ENCODE measurements at regions not wholly inside any gene's neighbourhood (a gene's known extent, or its start where the extent isn't known, plus 50 kb on each side); places are given as distances from the start of the nearest gene placed in this dataset.

DNA sequence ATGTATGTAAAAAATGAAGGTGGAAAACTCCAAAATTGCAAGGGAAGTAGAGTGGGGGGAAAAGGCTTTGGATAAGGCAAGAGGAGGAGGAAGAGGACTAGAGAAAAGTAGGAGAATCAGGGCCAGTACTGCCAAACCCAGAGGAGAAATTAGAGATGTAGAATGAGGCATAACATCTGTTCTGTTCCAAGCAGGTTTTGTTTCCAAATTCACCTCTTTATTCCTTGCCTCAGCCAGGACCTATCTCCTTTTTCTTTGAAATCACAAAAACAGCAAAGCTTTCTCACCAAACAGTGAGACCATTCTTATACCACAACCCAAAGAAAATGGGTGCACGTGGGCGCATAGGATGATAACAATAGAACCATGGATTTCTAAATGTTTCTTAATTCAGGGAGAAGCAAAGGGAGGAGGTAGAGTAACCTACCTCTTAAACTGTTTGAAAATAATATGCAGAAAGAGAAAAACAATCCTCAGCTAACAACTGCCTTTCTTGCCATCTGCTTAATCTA, 383.3 kb upstream of the PKN2 start:
- no peaks in the 10 kb centered on the region for H3K27me3 ChIP-seq (ENCODE audit: control insufficient read depth, insufficient read depth, low read length)
- no peaks in the 10 kb centered on the region for H3K36me3 ChIP-seq (ENCODE audit: control insufficient read depth, insufficient read depth, low read length)
- TF ChIP-seq, protein P1, sequence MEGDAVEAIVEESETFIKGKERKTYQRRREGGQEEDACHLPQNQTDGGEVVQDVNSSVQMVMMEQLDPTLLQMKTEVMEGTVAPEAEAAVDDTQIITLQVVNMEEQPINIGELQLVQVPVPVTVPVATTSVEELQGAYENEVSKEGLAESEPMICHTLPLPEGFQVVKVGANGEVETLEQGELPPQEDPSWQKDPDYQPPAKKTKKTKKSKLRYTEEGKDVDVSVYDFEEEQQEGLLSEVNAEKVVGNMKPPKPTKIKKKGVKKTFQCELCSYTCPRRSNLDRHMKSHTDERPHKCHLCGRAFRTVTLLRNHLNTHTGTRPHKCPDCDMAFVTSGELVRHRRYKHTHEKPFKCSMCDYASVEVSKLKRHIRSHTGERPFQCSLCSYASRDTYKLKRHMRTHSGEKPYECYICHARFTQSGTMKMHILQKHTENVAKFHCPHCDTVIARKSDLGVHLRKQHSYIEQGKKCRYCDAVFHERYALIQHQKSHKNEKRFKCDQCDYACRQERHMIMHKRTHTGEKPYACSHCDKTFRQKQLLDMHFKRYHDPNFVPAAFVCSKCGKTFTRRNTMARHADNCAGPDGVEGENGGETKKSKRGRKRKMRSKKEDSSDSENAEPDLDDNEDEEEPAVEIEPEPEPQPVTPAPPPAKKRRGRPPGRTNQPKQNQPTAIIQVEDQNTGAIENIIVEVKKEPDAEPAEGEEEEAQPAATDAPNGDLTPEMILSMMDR (IDR thresholded peaks at IDR 0.05; ENCODE audit: insufficient read depth, low read length, poor library complexity, severe bottlenecking): no peak
- H3K4me3 ChIP-seq (ENCODE audit: low read depth, low read length): no peak overlapping the region
- DNase-seq (ENCODE audit: low read depth): no peak

DNA sequence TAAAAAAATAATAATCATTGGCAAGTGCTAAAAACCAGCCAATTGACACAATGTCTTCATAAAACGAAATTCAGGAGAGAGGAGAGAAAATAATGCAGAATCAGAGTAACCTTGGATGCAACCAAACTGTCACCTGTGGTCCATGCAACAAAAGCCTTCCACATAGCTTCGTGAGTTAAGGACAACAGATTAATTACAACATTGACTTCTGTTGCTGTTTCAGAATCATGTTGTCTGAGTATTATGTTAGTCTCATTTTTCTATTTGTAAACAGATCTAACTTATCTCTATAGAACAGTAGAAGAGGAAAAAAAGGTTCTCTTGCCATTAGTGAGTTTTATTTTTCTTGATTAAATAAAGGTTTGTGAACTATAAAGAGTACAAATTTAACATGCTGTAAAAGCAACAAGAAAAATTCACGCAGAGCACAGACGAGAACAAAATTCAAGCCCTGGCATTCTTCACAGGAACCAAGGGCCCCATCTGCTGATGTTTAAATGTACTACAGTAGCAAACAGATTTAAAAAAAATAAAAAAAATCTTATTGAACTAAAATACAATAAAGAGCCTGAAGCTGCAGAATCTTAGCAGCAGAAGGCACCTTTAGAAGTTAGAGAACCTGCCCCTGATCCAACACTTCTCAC, 381.1 kb upstream of the PKN2 start:
- H3K36me3 ChIP-seq (ENCODE audit: control insufficient read depth, insufficient read depth, low read length): no peaks in the 10 kb centered on the region
- DNase-seq (ENCODE audit: low read depth): peak; percentile 4

DNA sequence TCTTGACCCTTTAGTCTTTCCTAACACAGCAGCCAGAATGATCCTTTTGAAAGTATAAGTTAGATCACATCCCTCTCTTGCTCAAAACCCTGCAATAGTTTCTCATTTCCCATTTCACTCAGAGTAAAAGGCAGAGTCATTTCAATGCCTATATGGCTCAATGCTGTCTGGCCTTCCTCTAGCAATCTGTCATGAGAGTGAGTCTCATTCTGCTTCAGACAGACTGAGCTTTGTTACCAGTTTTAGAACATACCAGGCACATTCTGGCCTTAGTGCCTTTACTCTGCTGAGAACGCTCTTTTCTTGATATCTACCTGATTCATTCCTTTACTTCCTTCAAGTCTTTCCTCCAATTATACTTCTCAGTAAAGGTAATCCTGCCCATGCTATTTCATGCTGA, 372.8 kb upstream of the PKN2 start:
- Histone ChIP-seq H3K27me3 (ENCODE audit: control insufficient read depth, insufficient read depth, low read length) (no peaks in the 10 kb centered on the region), H3K4me3 (ENCODE audit: low read depth, low read length) (no peak overlapping the region), H3K36me3 (ENCODE audit: control insufficient read depth, insufficient read depth, low read length) (no peaks in the 10 kb centered on the region)
- DNase-seq (ENCODE audit: low read depth): no peak
- TF ChIP-seq, protein P1 (IDR thresholded peaks at IDR 0.05; ENCODE audit: insufficient read depth, low read length, poor library complexity, severe bottlenecking): no peak

More for the DNA sequence above, 381.1 kb upstream of the PKN2 start:
- Histone ChIP-seq H3K4me3 (ENCODE audit: low read depth, low read length) (no peak overlapping the region), H3K27me3 (ENCODE audit: control insufficient read depth, insufficient read depth, low read length) (no peaks in the 10 kb centered on the region)
- TF ChIP-seq, protein P1 (IDR thresholded peaks at IDR 0.05; ENCODE audit: insufficient read depth, low read length, poor library complexity, severe bottlenecking): peak; percentile 44

DNA sequence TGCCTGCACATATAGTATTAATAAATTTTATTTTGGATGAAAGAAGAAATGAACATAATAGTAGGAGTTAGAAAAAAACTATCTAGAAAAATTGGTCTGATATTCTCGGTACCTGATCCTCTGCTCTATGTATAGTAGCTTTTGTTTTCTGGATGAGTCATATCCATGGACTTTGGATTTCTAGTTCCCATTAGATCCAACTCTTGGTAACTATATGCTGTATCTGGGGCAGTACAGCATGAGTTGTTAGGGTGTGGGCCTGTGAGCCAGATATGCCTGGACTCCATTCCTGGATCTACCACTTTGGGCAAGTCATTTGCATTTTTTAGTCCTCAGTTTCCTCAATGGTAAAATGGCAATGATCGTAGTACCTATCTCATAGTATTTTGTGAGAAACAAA, 372.2 kb upstream of the PKN2 start:
- TF ChIP-seq, protein P1 (IDR thresholded peaks at IDR 0.05; ENCODE audit: insufficient read depth, low read length, poor library complexity, severe bottlenecking): no peak
- no peak overlapping the region for H3K4me3 ChIP-seq (ENCODE audit: low read depth, low read length)
- no peak for DNase-seq (ENCODE audit: low read depth)
- no peaks in the 10 kb centered on the region for H3K36me3 ChIP-seq (ENCODE audit: control insufficient read depth, insufficient read depth, low read length)
- no peaks in the 10 kb centered on the region for H3K27me3 ChIP-seq (ENCODE audit: control insufficient read depth, insufficient read depth, low read length)

DNA sequence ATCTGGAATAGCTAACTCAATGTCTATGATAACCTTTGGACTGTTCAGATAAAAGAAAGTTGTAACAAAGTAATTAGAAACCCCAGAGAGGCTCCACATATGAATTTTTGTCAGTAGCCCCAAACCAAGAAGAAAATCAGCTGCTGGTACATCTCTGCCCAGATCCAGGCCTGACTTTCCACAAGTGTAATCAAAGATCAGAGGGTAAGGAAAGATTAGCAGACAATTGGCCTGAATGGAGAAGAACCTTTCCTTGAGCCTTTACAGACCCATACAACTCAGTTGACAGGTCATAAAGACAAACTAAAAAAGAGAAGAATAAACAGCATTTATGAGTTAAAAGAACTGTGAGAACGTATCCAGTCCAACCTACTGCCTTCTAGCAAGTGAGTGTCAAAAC, 366.7 kb upstream of the PKN2 start:
- TF ChIP-seq, protein P1 (IDR thresholded peaks at IDR 0.05; ENCODE audit: insufficient read depth, low read length, poor library complexity, severe bottlenecking): no peak
- no peak for DNase-seq (ENCODE audit: low read depth)
- no peak overlapping the region for H3K4me3 ChIP-seq (ENCODE audit: low read depth, low read length)

DNA sequence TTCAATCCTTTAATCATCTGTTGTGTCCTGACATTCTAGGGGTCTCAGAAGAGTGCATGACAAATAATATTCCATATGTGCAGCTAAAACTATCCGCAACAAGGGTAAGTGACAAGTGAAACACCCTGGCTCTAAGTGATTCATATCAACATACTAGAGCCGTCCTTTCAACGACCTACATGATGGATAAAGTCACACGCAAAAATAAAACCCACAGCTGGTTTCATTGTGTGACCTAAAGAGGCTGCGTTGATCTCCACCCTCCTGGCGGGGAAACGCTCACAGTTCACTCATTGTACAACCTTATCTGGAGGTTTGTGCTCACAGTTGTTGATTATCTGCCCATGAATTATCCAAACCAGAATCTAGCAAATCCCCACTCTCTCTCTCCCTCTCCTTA, 365.3 kb upstream of the PKN2 start:
- Histone ChIP-seq H3K27me3 (ENCODE audit: control insufficient read depth, insufficient read depth, low read length) (no peaks in the 10 kb centered on the region), H3K4me3 (ENCODE audit: low read depth, low read length) (no peak overlapping the region), H3K36me3 (ENCODE audit: control insufficient read depth, insufficient read depth, low read length) (no peaks in the 10 kb centered on the region)
- TF ChIP-seq, protein P1 (IDR thresholded peaks at IDR 0.05; ENCODE audit: insufficient read depth, low read length, poor library complexity, severe bottlenecking): no peak
- DNase-seq (ENCODE audit: low read depth): no peak

More for the DNA sequence above, 366.7 kb upstream of the PKN2 start:
- Histone ChIP-seq H3K27me3 (ENCODE audit: control insufficient read depth, insufficient read depth, low read length) (no peaks in the 10 kb centered on the region), H3K36me3 (ENCODE audit: control insufficient read depth, insufficient read depth, low read length) (no peaks in the 10 kb centered on the region)
